ENCODE measurements at regions not wholly inside any gene's neighbourhood (a gene's known extent, or its start where the extent isn't known, plus 50 kb on each side); places are given as distances from the start of the nearest gene placed in this dataset.

- no peak overlapping the region for H3K27ac Mint-ChIP-seq
- H3K27me3 Mint-ChIP-seq (ENCODE audit: low read depth), result no peaks in the 10 kb centered on the region
- no peaks in the 10 kb centered on the region for H3K9me3 Mint-ChIP-seq
- no peaks in the 10 kb centered on the region for H3K36me3 Mint-ChIP-seq (ENCODE audit: low read depth)
- no peaks in the 10 kb centered on the region for H3K4me1 Mint-ChIP-seq
- no peak for TF ChIP-seq CTCF (IDR thresholded peaks at IDR 0.05; ENCODE audit: unreplicated experiment in 3 of 3)
- no peak overlapping the region for H3K4me3 Mint-ChIP-seq
These were observed 87.6 kb downstream of the SLC24A2 start for GRCh38 chr9:19701274-19701673.

GRCh38 chr9:19700699-19701098, 88.1 kb downstream of the SLC24A2 start:
- Mint-ChIP-seq H3K27me3 (ENCODE audit: low read depth) (no peaks in the 10 kb centered on the region), H3K27ac (no peak overlapping the region), H3K4me1 (no peaks in the 10 kb centered on the region), H3K36me3 (ENCODE audit: low read depth) (no peaks in the 10 kb centered on the region), H3K9me3 (no peaks in the 10 kb centered on the region), H3K4me3 (no peak overlapping the region)
- no peak for TF ChIP-seq CTCF (IDR thresholded peaks at IDR 0.05; ENCODE audit: unreplicated experiment in 3 of 3)

GRCh38 chr9:19699756-19700155, 89.1 kb downstream of the SLC24A2 start:
- TF ChIP-seq CTCF (IDR thresholded peaks at IDR 0.05; ENCODE audit: unreplicated experiment in 3 of 3), result no peak
- H3K27ac Mint-ChIP-seq, result no peak overlapping the region
- no peaks in the 10 kb centered on the region for H3K4me1 Mint-ChIP-seq
- H3K9me3 Mint-ChIP-seq, result no peaks in the 10 kb centered on the region
- H3K36me3 Mint-ChIP-seq (ENCODE audit: low read depth), result no peaks in the 10 kb centered on the region
- H3K27me3 Mint-ChIP-seq (ENCODE audit: low read depth), result peaks cover under 1% of the 10 kb centered on the region
- H3K4me3 Mint-ChIP-seq, result no peak overlapping the region

GRCh38 chr9:19698960-19699359, 89.9 kb downstream of the SLC24A2 start:
- H3K4me1 Mint-ChIP-seq, result no peaks in the 10 kb centered on the region
- no peak overlapping the region for H3K4me3 Mint-ChIP-seq
- H3K27ac Mint-ChIP-seq, result no peak overlapping the region
- TF ChIP-seq CTCF (IDR thresholded peaks at IDR 0.05; ENCODE audit: unreplicated experiment in 3 of 3), result no peak
- H3K36me3 Mint-ChIP-seq (ENCODE audit: low read depth), result no peaks in the 10 kb centered on the region
- no peaks in the 10 kb centered on the region for H3K9me3 Mint-ChIP-seq
- H3K27me3 Mint-ChIP-seq (ENCODE audit: low read depth), result peaks cover 3% of the 10 kb centered on the region

- TF ChIP-seq CTCF (IDR thresholded peaks at IDR 0.05; ENCODE audit: unreplicated experiment in 3 of 3), result no peak
- Mint-ChIP-seq H3K4me1 (no peaks in the 10 kb centered on the region), H3K4me3 (no peak overlapping the region), H3K36me3 (ENCODE audit: low read depth) (no peaks in the 10 kb centered on the region), H3K9me3 (no peaks in the 10 kb centered on the region), H3K27ac (no peak overlapping the region), H3K27me3 (ENCODE audit: low read depth) (peaks cover 7% of the 10 kb centered on the region)
These were observed 94.2 kb downstream of the SLC24A2 start for GRCh38 chr9:19694601-19695000.

- H3K27ac Mint-ChIP-seq, result no peak overlapping the region
- no peak for TF ChIP-seq CTCF (IDR thresholded peaks at IDR 0.05; ENCODE audit: unreplicated experiment in 3 of 3)
These were observed 98.7 kb downstream of the SLC24A2 start for GRCh38 chr9:19690128-19690527.

More at GRCh38 chr9:19690128-19690527, 98.7 kb downstream of the SLC24A2 start:
- Mint-ChIP-seq H3K4me1 (no peaks in the 10 kb centered on the region), H3K27me3 (ENCODE audit: low read depth) (peaks cover 7% of the 10 kb centered on the region), H3K36me3 (ENCODE audit: low read depth) (no peaks in the 10 kb centered on the region), H3K4me3 (no peak overlapping the region), H3K9me3 (peaks cover 9% of the 10 kb centered on the region)

Data from nephron (organoid).